GM18502 (cell line): ENCODE measurements at regions not wholly inside any gene's neighbourhood (a gene's known extent, or its start where the extent isn't known, plus 50 kb on each side); places are given as distances from the start of the nearest gene placed in this dataset.

Experiments
- ATAC-seq: cut with Tn5 transposase; IDR thresholded peaks from one replicate; pipeline ENCODE4 v1.9.1; 2021; ENCODE audit warnings: mild to moderate bottlenecking; ENCODE audit not compliant: unreplicated experiment, poor library complexity

- no peak for ATAC-seq
These were observed 506.2 kb upstream of the ZFHX3 start for GRCh38 chr16:73553941-73554660.

DNA sequence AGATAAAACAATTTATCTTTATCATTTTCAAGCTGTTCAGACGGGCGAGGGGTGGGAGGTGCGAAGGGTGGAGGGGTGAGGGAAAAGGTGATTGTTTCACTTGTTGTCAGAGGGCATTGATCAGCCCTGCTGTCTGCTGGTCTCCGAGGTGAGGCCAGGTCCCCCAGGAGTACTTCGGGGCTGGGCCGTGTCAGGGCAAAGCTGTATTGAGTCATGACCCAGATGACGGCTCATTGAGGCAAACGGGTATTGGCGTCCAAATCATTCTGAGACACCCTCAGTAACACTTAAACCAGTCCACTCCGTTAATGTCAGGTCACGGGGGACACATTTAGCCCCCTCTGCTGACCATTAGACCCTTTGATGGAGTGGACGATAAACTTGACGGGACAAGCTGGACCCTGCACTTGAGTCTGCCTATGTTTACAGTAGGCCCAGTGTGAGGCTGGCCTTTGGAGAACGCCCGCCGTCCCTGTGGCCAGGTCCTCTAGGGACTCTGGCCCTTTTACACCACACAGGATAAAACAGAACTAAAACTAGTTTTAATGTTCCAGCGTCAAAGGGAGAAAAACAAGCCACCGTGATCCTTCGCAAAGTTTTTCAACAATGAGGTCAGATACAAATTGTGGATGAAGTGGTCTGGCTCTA lies 502.2 kb upstream of the ZFHX3 start:
- no peak for ATAC-seq

- no peak for ATAC-seq
These were observed 499.9 kb upstream of the ZFHX3 start for GRCh38 chr16:73547552-73548403.

- ATAC-seq, result no peak
These were observed 498.5 kb upstream of the ZFHX3 start for GRCh38 chr16:73546341-73546845.

DNA sequence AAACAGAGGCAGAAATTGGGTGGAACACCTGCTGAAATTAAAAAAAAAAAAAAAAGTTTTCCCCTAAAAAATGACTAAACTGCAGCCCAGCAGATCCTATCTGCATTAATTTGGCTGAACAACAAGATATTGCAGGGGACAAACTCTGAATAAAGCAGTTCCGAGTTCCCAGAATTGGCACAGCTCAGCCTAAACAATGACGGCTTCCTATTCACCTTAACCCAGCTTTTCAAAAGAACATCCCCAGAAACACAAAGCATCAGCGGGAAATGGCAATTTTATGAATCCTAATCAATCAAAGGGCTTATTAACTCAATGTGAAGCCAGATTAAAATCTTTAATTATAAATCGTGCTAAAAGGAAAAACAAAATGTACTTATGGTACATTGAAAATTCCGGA lies 497.8 kb upstream of the ZFHX3 start:
- ATAC-seq, result no peak

GRCh38 chr16:73545290-73545689 lies 497.4 kb upstream of the ZFHX3 start:
- ATAC-seq, result no peak

- no peak for ATAC-seq
These were observed 496.9 kb upstream of the ZFHX3 start for GRCh38 chr16:73544826-73545225.

DNA sequence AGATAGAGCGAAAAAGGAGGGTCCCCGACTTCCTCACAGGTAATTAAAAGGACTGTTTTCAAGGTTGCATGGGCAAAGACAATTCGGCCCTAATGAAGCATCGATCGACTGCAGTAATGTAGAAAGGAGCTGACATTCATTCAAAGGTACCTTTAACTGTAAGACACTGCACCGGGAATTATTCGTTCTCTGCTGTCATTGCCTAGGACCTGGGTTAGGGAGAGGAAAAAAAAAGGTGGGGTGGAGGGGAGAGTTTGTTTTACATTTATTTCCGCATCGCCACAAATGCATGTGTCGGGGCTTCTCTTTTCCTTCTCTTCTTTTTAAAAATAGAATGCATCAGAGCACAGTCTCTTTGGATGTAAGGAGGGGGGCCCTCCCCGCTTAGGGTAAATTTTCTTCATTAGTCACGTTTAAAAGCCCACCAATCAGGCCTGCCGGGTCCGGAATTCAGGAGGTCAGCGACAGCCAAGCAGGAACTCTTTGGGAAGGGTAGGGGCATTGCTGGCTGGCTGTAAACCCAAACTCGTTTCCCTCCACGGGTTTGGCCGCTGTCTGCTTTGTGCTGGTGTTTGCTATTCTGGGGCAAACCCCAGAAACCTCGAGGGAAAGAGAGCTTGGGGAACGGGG lies 496.2 kb upstream of the ZFHX3 start:
- ATAC-seq, result no peak

- ATAC-seq, result no peak
These were observed 495.5 kb upstream of the ZFHX3 start for GRCh38 chr16:73543331-73543969.

GRCh38 chr16:73542885-73543284 lies 495.0 kb upstream of the ZFHX3 start:
- ATAC-seq, result no peak

DNA sequence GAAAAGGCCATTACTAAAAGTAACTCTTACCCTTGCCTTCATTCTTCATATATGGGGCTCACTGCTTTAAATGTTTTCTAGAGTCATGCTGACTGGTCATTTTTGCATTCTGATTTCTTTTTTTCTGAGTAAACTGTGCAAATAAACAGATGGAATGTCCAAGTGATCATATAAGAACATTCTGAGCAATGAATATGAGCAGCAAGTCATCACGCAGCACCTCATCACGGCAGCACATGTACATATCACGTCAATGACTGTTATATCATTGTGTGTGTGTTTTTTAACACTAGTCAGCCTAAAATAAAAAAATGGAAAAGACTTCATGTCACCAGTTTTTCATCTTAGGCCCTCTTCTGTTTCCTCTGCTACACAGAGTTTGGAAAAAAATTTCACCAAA lies 490.0 kb upstream of the ZFHX3 start:
- ATAC-seq, result no peak

DNA sequence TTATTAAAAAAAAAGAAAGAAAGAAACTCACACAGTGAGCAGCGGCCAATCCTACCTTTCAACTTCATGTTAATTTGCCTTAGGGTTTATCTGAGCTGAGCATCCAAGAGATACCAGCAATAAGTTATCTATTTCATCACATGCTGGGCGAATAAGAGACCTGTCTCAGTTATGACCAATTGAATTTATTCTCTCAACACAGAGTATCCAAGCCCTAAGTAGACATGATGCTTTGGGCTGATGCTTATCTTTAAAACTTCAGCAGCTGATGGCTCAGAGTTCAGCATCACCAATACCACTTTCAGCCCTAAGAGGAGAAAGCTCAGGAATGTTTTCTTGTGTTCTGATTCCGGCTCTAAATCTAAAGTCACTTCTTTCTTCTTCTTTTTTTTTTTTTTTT lies 489.0 kb upstream of the ZFHX3 start:
- ATAC-seq, result no peak

DNA sequence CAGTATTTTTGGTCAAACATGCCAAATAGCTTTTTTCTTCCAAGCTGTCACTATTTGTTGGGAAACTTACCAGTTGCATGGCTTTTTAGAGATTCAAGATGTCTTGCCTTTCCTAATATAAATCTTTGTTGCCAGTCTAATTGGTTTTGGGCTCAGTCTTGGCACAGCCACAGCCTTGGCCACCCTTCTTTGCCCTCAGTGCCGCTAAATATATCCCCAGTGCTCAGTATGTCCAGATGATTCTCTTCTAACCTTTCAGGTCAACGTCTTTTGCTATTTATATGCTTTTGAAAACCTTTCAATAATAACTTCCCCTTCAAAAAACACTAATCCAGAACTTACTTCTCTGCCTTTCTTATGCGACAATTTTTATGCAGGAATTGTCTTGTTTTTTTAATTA lies 483.1 kb upstream of the ZFHX3 start:
- no peak for ATAC-seq

GRCh38 chr16:73530529-73530928 lies 482.6 kb upstream of the ZFHX3 start:
- no peak for ATAC-seq

DNA sequence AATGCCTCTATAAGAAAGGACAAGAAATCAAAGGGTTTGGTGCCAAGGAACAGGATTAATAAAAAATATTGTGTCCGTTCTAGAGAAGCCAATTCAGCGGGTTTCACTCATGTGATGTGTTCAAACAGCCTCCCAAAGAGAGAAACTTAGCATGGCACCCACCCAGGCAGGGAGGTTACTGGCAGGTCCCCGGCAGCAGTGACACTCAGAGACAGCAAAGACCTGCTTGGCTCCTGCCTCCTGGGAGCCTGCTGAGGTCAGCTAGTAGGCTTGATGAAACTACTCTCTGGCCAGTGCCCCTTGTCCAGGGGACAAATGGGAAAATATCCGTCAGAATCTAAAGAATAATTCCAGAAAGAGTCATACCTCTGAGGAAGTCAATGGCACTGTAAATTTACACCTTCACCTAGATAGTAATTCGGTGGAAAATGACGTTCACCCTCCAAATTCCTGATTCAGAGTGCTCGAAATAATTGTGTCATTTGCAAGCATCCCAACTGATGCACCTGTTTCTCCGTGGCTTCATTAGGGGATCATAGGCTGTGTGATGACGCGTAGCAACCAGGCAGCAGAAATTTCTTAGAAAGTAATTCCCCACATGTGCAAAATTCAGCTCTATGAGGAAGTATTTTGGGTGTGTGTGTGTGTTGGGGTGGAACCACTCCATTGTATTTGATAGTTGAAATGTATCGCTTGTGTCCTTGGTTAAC lies 481.5 kb upstream of the ZFHX3 start:
- ATAC-seq, result no peak

DNA sequence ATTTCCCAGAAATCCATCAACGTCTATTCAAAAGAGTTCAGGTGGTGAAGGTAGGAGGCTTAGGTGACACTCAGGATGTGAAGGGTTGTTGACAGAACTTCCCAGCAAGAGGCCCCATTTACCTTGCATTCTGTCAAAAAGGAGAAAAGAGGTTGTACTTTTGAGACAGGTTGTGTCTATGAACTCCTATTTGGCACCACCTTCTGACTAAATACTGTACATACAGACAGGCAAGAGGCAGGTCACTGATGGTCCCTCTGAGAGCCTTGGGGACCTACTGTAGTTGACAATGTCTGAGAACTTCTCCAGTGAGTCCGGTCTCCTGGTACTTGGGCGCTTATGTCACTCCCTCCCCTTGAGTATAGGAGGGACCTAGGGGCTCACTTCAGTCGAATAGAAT lies 479.3 kb upstream of the ZFHX3 start:
- no peak for ATAC-seq

- ATAC-seq, result no peak
These were observed 478.3 kb upstream of the ZFHX3 start for GRCh38 chr16:73526011-73526804.

DNA sequence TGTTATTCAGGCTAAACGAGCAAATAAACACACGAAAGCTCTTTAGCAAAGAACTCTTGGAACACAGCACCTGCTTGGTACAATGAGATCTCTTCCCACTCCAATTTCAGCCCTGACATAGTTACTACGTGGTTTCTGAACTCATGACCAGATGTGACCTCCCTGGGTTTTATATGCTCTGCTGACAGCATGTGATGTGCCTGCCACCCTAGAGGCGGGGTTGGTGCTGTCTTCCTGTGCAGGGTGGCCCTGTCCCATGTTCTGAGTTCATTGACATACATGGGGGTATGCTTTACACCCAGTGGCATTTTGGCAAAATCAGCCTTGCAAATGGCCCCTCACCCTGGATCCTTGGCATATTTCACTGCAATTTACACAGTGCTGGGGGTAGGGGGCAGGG lies 475.3 kb upstream of the ZFHX3 start:
- no peak for ATAC-seq

DNA sequence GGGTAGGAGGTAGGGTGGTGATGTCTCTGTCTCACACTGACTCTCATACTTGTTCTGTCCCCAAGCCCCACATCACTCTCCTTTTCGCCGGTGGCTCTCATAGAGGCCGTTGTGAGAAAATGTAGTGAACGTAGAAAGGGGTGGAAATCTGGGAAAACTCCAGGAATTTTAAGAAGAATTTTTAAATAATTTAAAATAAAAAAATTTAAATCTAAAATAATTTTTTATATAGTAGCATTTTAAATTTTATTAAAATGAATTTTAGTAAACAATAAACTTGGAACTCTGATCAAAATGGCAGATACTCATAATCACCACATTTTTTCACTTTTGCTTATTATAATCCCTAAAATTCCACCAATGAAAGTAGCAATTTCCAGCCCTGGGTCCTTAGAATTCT lies 473.6 kb upstream of the ZFHX3 start:
- no peak for ATAC-seq
